ENCODE measurements at regions not wholly inside any gene's neighbourhood (a gene's known extent, or its start where the extent isn't known, plus 50 kb on each side); places are given as distances from the start of the nearest gene placed in this dataset.

DNA sequence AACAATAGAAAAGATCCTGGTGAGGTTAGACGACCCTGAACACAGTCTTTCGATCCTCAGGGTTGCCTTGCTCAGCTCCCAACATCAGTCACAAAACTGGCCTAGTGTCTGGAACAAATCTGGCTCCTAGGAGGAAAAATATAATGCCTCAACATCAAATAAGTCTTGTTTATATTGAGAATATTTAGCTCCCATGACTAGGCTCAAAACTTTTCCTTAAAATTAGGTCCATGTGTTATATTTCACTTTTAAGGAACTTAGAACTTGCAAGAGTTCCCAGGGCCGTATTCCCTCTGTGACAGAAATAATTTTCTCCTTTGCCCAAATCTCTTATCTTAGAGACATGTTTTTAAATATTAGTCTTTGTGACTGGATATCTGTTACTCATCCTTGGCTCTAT lies 819.7 kb upstream of the ZEB2 start:
- no peak for ATAC-seq

GRCh38 chr2:145332210-145332898 lies 812.4 kb upstream of the ZEB2 start:
- no peaks in the 10 kb centered on the region for H3K27me3 ChIP-seq (ENCODE audit: control insufficient read depth, insufficient read depth, low read length)
- BruUV-seq (replicated peaks): no TSS peak
- H3K4me1 ChIP-seq (ENCODE audit: control insufficient read depth, insufficient read depth, low read length): no peaks in the 10 kb centered on the region
- ChIA-PET CTCF (no interaction called here), POLR2A (no interaction called here)
- ATAC-seq (no peak), DNase-seq (ENCODE audit: low read depth, low spot score) (no peak)
- no peak overlapping the region for H3K4me3 ChIP-seq (ENCODE audit: low read depth in 2 of 2, low read length in 2 of 2)
- no peak overlapping the region for H3K27ac ChIP-seq (ENCODE audit: low read length)
- intact Hi-C loops (cut with micrococcal nuclease; ENCODE audit: unreplicated experiment) (no loop called here), in situ Hi-C loops (cut with HindIII; ENCODE audit: low pct_unique_long_range_greater_than_20kb, low sequenced_read_pairs) (no loop called here)
- TF ChIP-seq CTCF (IDR thresholded peaks at IDR 0.05) (no peak), POLR2AphosphoS5 (IDR thresholded peaks at IDR 0.05; ENCODE audit: low read depth, low read length) (no peak), TCF7L2 (IDR thresholded peaks at IDR 0.05; ENCODE audit: low read depth, low read length) (no peak), REST (IDR thresholded peaks at IDR 0.05; ENCODE audit: insufficient read depth in 1 of 2, low read depth in 2 of 2, low read length in 1 of 2) (no peak), SIN3A (IDR thresholded peaks at IDR 0.05; ENCODE audit: borderline replicate concordance, insufficient read depth, low read depth, low read length) (no peak)
- H3K9me3 ChIP-seq (ENCODE audit: control insufficient read depth, insufficient read depth, low read depth, low read length): no peaks in the 10 kb centered on the region
- H3K36me3 ChIP-seq (ENCODE audit: control insufficient read depth, insufficient read depth, low read length): no peaks in the 10 kb centered on the region

More for the DNA sequence above, 819.7 kb upstream of the ZEB2 start:
- no peak for DNase-seq (ENCODE audit: low read depth, low spot score)
- Histone ChIP-seq H3K27ac (ENCODE audit: low read length) (no peak overlapping the region), H3K4me3 (ENCODE audit: low read depth in 2 of 2, low read length in 2 of 2) (no peak overlapping the region), H3K4me1 (ENCODE audit: control insufficient read depth, insufficient read depth, low read length) (no peaks in the 10 kb centered on the region), H3K9me3 (ENCODE audit: control insufficient read depth, insufficient read depth, low read depth, low read length) (no peaks in the 10 kb centered on the region), H3K36me3 (ENCODE audit: control insufficient read depth, insufficient read depth, low read length) (no peaks in the 10 kb centered on the region), H3K27me3 (ENCODE audit: control insufficient read depth, insufficient read depth, low read length) (no peaks in the 10 kb centered on the region)
- intact Hi-C loops (cut with micrococcal nuclease; ENCODE audit: unreplicated experiment) (no loop called here), in situ Hi-C loops (cut with HindIII; ENCODE audit: low pct_unique_long_range_greater_than_20kb, low sequenced_read_pairs) (no loop called here)
- TF ChIP-seq SIN3A (IDR thresholded peaks at IDR 0.05; ENCODE audit: borderline replicate concordance, insufficient read depth, low read depth, low read length) (no peak), TCF7L2 (IDR thresholded peaks at IDR 0.05; ENCODE audit: low read depth, low read length) (no peak), CTCF (IDR thresholded peaks at IDR 0.05) (no peak), REST (IDR thresholded peaks at IDR 0.05; ENCODE audit: insufficient read depth in 1 of 2, low read depth in 2 of 2, low read length in 1 of 2) (no peak), POLR2AphosphoS5 (IDR thresholded peaks at IDR 0.05; ENCODE audit: low read depth, low read length) (no peak)
- no TSS peak for BruUV-seq (replicated peaks)
- ChIA-PET CTCF (no interaction called here), POLR2A (no interaction called here)
